ENCODE measurements at regions not wholly inside any gene's neighbourhood (a gene's known extent, or its start where the extent isn't known, plus 50 kb on each side); places are given as distances from the start of the nearest gene placed in this dataset.

DNA sequence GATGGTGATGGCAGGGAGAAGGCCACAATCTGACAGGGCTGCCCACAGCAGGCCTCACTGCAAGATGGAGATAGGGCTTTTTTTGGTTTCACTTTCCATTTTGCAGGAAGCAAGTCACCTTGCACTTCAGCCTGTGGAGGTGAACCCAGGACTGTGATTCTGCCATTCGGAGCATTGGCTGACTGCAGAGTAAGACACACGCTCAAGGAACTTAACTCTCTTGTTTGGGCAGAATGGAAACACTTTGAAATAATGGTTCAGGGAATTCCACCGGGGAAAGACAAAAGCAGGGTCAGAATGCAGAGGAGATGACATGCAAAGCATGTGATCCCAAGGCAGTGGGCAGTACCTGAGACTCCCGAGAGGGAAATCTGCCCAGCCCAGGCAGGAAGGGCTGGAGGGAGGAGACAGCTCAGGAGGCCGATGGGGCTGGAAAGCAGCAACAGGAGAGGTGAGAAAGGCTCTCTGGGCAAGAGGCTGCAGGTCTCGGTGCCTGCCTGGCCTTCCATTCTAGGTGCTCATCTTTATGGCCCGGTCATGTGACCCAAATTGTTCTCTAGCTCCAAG, 58.7 kb upstream of the PRMT8 start:
- H3K4me1 ChIP-seq (ENCODE audit: control insufficient read depth, insufficient read depth, low read depth, low read length): peaks cover 2% of the 10 kb centered on the region
- 49% methylated on average over 7 of the region's 7 CpGs for WGBS
- no peak for DNase-seq

GRCh38 chr12:3432868-3433267, 58.1 kb upstream of the PRMT8 start:
- H3K27ac ChIP-seq (ENCODE audit: low read length, poor library complexity, severe bottlenecking): no peak overlapping the region
- WGBS: 0% methylated on average over 1 of the region's 4 CpGs
- H3K9me3 ChIP-seq (ENCODE audit: control insufficient read depth, low read length): no peaks in the 10 kb centered on the region
- H3K4me1 ChIP-seq (ENCODE audit: control insufficient read depth, insufficient read depth, low read depth, low read length): peaks cover 2% of the 10 kb centered on the region
- no peak overlapping the region for H3K4me3 ChIP-seq (ENCODE audit: insufficient read depth in 1 of 2, low read depth in 1 of 2, low read length in 2 of 2)
- no peak overlapping the region for H3K9ac ChIP-seq (ENCODE audit: low read length)
- no peak overlapping the region for H2BK120ac ChIP-seq (ENCODE audit: low read depth, low read length)
- H3K18ac ChIP-seq (ENCODE audit: low read depth in 1 of 2, low read length in 2 of 2): no peak overlapping the region
- no peaks in the 10 kb centered on the region for H3K79me1 ChIP-seq (replicated peaks; ENCODE audit: low read length, poor library complexity, severe bottlenecking)
- no peak overlapping the region for H2AK5ac ChIP-seq (ENCODE audit: low read length, severe bottlenecking)
- H4K91ac ChIP-seq (ENCODE audit: low read length): no peak overlapping the region
- no peak overlapping the region for H2BK15ac ChIP-seq (ENCODE audit: low read depth, poor library complexity, severe bottlenecking)
- H3K23ac ChIP-seq (ENCODE audit: low read length in 2 of 2): no peak overlapping the region
- no peak overlapping the region for H3K14ac ChIP-seq (ENCODE audit: low read length in 2 of 2)
- no peak overlapping the region for H2BK12ac ChIP-seq (ENCODE audit: low read length in 2 of 2)
- no peak overlapping the region for H2BK5ac ChIP-seq (ENCODE audit: low read depth, low read length, poor library complexity, severe bottlenecking)
- no peaks in the 10 kb centered on the region for H3K36me3 ChIP-seq (ENCODE audit: control insufficient read depth in 1 of 2, insufficient read depth in 2 of 2, low read depth in 1 of 2, low read length in 2 of 2)
- H4K8ac ChIP-seq (ENCODE audit: low read length): no peak overlapping the region
- H3K4me2 ChIP-seq (ENCODE audit: low read length, poor library complexity, severe bottlenecking): no peak overlapping the region
- H3K4ac ChIP-seq (ENCODE audit: low read depth in 1 of 2, low read length in 2 of 2): no peak overlapping the region
- H2AFZ ChIP-seq (ENCODE audit: low read depth, low read length): no peak overlapping the region
- no peak for DNase-seq
- H3K27me3 ChIP-seq (ENCODE audit: control insufficient read depth in 1 of 2, insufficient read depth in 1 of 2, low read length in 2 of 2): peaks cover 0 to 15% of the 10 kb centered on the region in 2 experiments

More for the DNA sequence above, 58.7 kb upstream of the PRMT8 start:
- Histone ChIP-seq H2BK15ac (ENCODE audit: low read depth, poor library complexity, severe bottlenecking) (no peak overlapping the region), H3K9me3 (ENCODE audit: control insufficient read depth, low read length) (no peaks in the 10 kb centered on the region), H3K4me3 (ENCODE audit: insufficient read depth in 1 of 2, low read depth in 1 of 2, low read length in 2 of 2) (no peak overlapping the region), H4K91ac (ENCODE audit: low read length) (no peak overlapping the region), H4K8ac (ENCODE audit: low read length) (no peak overlapping the region), H3K79me1 (replicated peaks; ENCODE audit: low read length, poor library complexity, severe bottlenecking) (no peaks in the 10 kb centered on the region), H3K27me3 (ENCODE audit: control insufficient read depth in 1 of 2, insufficient read depth in 1 of 2, low read length in 2 of 2) (peaks cover 0 to 13% of the 10 kb centered on the region in 2 experiments), H3K9ac (ENCODE audit: low read length) (no peak overlapping the region), H3K36me3 (ENCODE audit: control insufficient read depth in 1 of 2, insufficient read depth in 2 of 2, low read depth in 1 of 2, low read length in 2 of 2) (no peaks in the 10 kb centered on the region), H3K4ac (ENCODE audit: low read depth in 1 of 2, low read length in 2 of 2) (no peak overlapping the region), H2BK12ac (ENCODE audit: low read length in 2 of 2) (no peak overlapping the region), H2AK5ac (ENCODE audit: low read length, severe bottlenecking) (no peak overlapping the region), H3K23ac (ENCODE audit: low read length in 2 of 2) (no peak overlapping the region), H2BK5ac (ENCODE audit: low read depth, low read length, poor library complexity, severe bottlenecking) (no peak overlapping the region), H2BK120ac (ENCODE audit: low read depth, low read length) (no peak overlapping the region), H2AFZ (ENCODE audit: low read depth, low read length) (no peak overlapping the region), H3K14ac (ENCODE audit: low read length in 2 of 2) (no peak overlapping the region), H3K4me2 (ENCODE audit: low read length, poor library complexity, severe bottlenecking) (no peak overlapping the region), H3K27ac (ENCODE audit: low read length, poor library complexity, severe bottlenecking) (no peak overlapping the region), H3K18ac (ENCODE audit: low read depth in 1 of 2, low read length in 2 of 2) (no peak overlapping the region)

GRCh38 chr12:3436461-3437065, 54.4 kb upstream of the PRMT8 start:
- Histone ChIP-seq H2AFZ (ENCODE audit: low read depth, low read length) (no peak overlapping the region), H3K9ac (ENCODE audit: low read length) (no peak overlapping the region), H3K36me3 (ENCODE audit: control insufficient read depth in 1 of 2, insufficient read depth in 2 of 2, low read depth in 1 of 2, low read length in 2 of 2) (no peaks in the 10 kb centered on the region), H3K9me3 (ENCODE audit: control insufficient read depth, low read length) (no peaks in the 10 kb centered on the region), H3K14ac (ENCODE audit: low read length in 2 of 2) (no peak overlapping the region), H3K27ac (ENCODE audit: low read length, poor library complexity, severe bottlenecking) (no peak overlapping the region), H2BK120ac (ENCODE audit: low read depth, low read length) (no peak overlapping the region), H2BK5ac (ENCODE audit: low read depth, low read length, poor library complexity, severe bottlenecking) (no peak overlapping the region), H2AK5ac (ENCODE audit: low read length, severe bottlenecking) (no peak overlapping the region), H2BK12ac (ENCODE audit: low read length in 2 of 2) (no peak overlapping the region), H4K91ac (ENCODE audit: low read length) (no peak overlapping the region), H3K18ac (ENCODE audit: low read depth in 1 of 2, low read length in 2 of 2) (no peak overlapping the region), H3K4ac (ENCODE audit: low read depth in 1 of 2, low read length in 2 of 2) (no peak overlapping the region), H3K23ac (ENCODE audit: low read length in 2 of 2) (no peak overlapping the region), H3K4me3 (ENCODE audit: insufficient read depth in 1 of 2, low read depth in 1 of 2, low read length in 2 of 2) (no peak overlapping the region), H4K8ac (ENCODE audit: low read length) (no peak overlapping the region), H3K27me3 (ENCODE audit: control insufficient read depth in 1 of 2, insufficient read depth in 1 of 2, low read length in 2 of 2) (peaks cover 0 to 34% of the 10 kb centered on the region in 2 experiments), H2BK15ac (ENCODE audit: low read depth, poor library complexity, severe bottlenecking) (no peak overlapping the region), H3K79me1 (replicated peaks; ENCODE audit: low read length, poor library complexity, severe bottlenecking) (no peaks in the 10 kb centered on the region), H3K4me2 (ENCODE audit: low read length, poor library complexity, severe bottlenecking) (no peak overlapping the region), H3K4me1 (ENCODE audit: control insufficient read depth, insufficient read depth, low read depth, low read length) (peaks cover 2% of the 10 kb centered on the region)
- DNase-seq: no peak
- WGBS: 90% methylated on average over 12 of the region's 13 CpGs

- H4K91ac ChIP-seq (ENCODE audit: low read length): no peak overlapping the region
- no peak overlapping the region for H2AFZ ChIP-seq (ENCODE audit: low read depth, low read length)
- no peaks in the 10 kb centered on the region for H3K9me3 ChIP-seq (ENCODE audit: control insufficient read depth, low read length)
- H2BK120ac ChIP-seq (ENCODE audit: low read depth, low read length): no peak overlapping the region
- no peaks in the 10 kb centered on the region for H3K4me1 ChIP-seq (ENCODE audit: control insufficient read depth, insufficient read depth, low read depth, low read length)
- WGBS: 88% methylated on average over 9 of the region's 9 CpGs
- no peak overlapping the region for H4K8ac ChIP-seq (ENCODE audit: low read length)
- no peak overlapping the region for H3K27ac ChIP-seq (ENCODE audit: low read length, poor library complexity, severe bottlenecking)
- H2AK5ac ChIP-seq (ENCODE audit: low read length, severe bottlenecking): no peak overlapping the region
- no peak overlapping the region for H2BK15ac ChIP-seq (ENCODE audit: low read depth, poor library complexity, severe bottlenecking)
- no peak for DNase-seq
- H3K14ac ChIP-seq (ENCODE audit: low read length in 2 of 2): no peak overlapping the region
- no peak overlapping the region for H3K4me3 ChIP-seq (ENCODE audit: insufficient read depth in 1 of 2, low read depth in 1 of 2, low read length in 2 of 2)
- no peaks in the 10 kb centered on the region for H3K79me1 ChIP-seq (replicated peaks; ENCODE audit: low read length, poor library complexity, severe bottlenecking)
- no peak overlapping the region for H3K18ac ChIP-seq (ENCODE audit: low read depth in 1 of 2, low read length in 2 of 2)
- H2BK5ac ChIP-seq (ENCODE audit: low read depth, low read length, poor library complexity, severe bottlenecking): no peak overlapping the region
- H2BK12ac ChIP-seq (ENCODE audit: low read length in 2 of 2): no peak overlapping the region
- no peak overlapping the region for H3K4ac ChIP-seq (ENCODE audit: low read depth in 1 of 2, low read length in 2 of 2)
- peaks cover 0 to 35% of the 10 kb centered on the region in 2 experiments for H3K27me3 ChIP-seq (ENCODE audit: control insufficient read depth in 1 of 2, insufficient read depth in 1 of 2, low read length in 2 of 2)
- no peaks in the 10 kb centered on the region for H3K36me3 ChIP-seq (ENCODE audit: control insufficient read depth in 1 of 2, insufficient read depth in 2 of 2, low read depth in 1 of 2, low read length in 2 of 2)
- H3K9ac ChIP-seq (ENCODE audit: low read length): no peak overlapping the region
- H3K4me2 ChIP-seq (ENCODE audit: low read length, poor library complexity, severe bottlenecking): no peak overlapping the region
- H3K23ac ChIP-seq (ENCODE audit: low read length in 2 of 2): no peak overlapping the region
Measured at GRCh38 chr12:3437986-3438385, 53.0 kb upstream of the PRMT8 start.
